Left forelimb (tissue), 1 donor: ENCODE measurements at regions not wholly inside any gene's neighbourhood (a gene's known extent, or its start where the extent isn't known, plus 50 kb on each side); places are given as distances from the start of the nearest gene placed in this dataset.

Source experiments
- DNase-seq: peaks from one replicate; pipeline ENCODE4 v3.0.0-alpha.2; 2018; ENCODE audit warnings: low spot score

- DNase-seq: no peak
Measured at GRCh38 chr18:40558706-40559392, 1396.2 kb upstream of the PIK3C3 start.

GRCh38 chr18:40555914-40556313 is 1399.1 kb upstream of the PIK3C3 start:
- no peak for DNase-seq

- DNase-seq: no peak
Measured at GRCh38 chr18:40553029-40553428, 1402.0 kb upstream of the PIK3C3 start.

- DNase-seq: no peak
Measured at GRCh38 chr18:40546875-40547274, 1408.2 kb upstream of the PIK3C3 start.

- DNase-seq: no peak
Measured at GRCh38 chr18:40534723-40535122, 1420.3 kb upstream of the PIK3C3 start.

GRCh38 chr18:40532046-40532445 is 1423.0 kb upstream of the PIK3C3 start:
- DNase-seq: no peak

GRCh38 chr18:40531051-40531450 is 1424.0 kb upstream of the PIK3C3 start:
- DNase-seq: no peak

GRCh38 chr18:40529478-40529877 is 1425.6 kb upstream of the PIK3C3 start:
- DNase-seq: no peak

- no peak for DNase-seq
Measured at GRCh38 chr18:40524881-40525280, 1430.2 kb upstream of the PIK3C3 start.

GRCh38 chr18:40523287-40523686 is 1431.7 kb upstream of the PIK3C3 start:
- no peak for DNase-seq

- no peak for DNase-seq
Measured at GRCh38 chr18:40501026-40501425, 1454.0 kb upstream of the PIK3C3 start.

- DNase-seq: no peak
Measured at GRCh38 chr18:40494603-40495002, 1460.4 kb upstream of the PIK3C3 start.

GRCh38 chr18:40493316-40493715 is 1461.7 kb upstream of the PIK3C3 start:
- no peak for DNase-seq

- DNase-seq: no peak
Measured at GRCh38 chr18:40489301-40489700, 1465.7 kb upstream of the PIK3C3 start.

- DNase-seq: no peak
Measured at GRCh38 chr18:40485318-40485717, 1469.7 kb upstream of the PIK3C3 start.

- DNase-seq: no peak
Measured at GRCh38 chr18:40473221-40474029, 1481.6 kb upstream of the PIK3C3 start.

- DNase-seq: no peak
Measured at GRCh38 chr18:40470723-40471122, 1484.3 kb upstream of the PIK3C3 start.

GRCh38 chr18:40469851-40470250 is 1485.2 kb upstream of the PIK3C3 start:
- no peak for DNase-seq

- DNase-seq: no peak
Measured at GRCh38 chr18:40469316-40469715, 1485.7 kb upstream of the PIK3C3 start.

GRCh38 chr18:40464032-40464431 is 1491.0 kb upstream of the PIK3C3 start:
- DNase-seq: no peak

- DNase-seq: no peak
Measured at GRCh38 chr18:40453903-40454302, 1501.1 kb upstream of the PIK3C3 start.

GRCh38 chr18:40452599-40452998 is 1502.4 kb upstream of the PIK3C3 start:
- DNase-seq: no peak

GRCh38 chr18:40450751-40451150 is 1504.3 kb upstream of the PIK3C3 start:
- no peak for DNase-seq

- DNase-seq: no peak
Measured at GRCh38 chr18:40447820-40448219, 1507.2 kb upstream of the PIK3C3 start.
